SK-N-SH treated with all-trans-retinoic acid at 6 μM for 48 hours (cell line): ENCODE measurements at regions not wholly inside any gene's neighbourhood (a gene's known extent, or its start where the extent isn't known, plus 50 kb on each side); places are given as distances from the start of the nearest gene placed in this dataset.

Experiments
- ATAC-seq: fragments of 200-7000 bp; cut with Tn5 transposase; 3 replicates; pipeline ENCODE4 v1.9.1; 2020; ENCODE audit warnings: mild to moderate bottlenecking, moderate library complexity
- ARNTL ChIP-seq: fragments of 450-650 bp; formaldehyde crosslinking; IDR thresholded peaks from 2 replicates; pipeline ENCODE4 v1.5.0; 2020; ENCODE audit warnings: low read depth, mild to moderate bottlenecking, moderate library complexity, borderline replicate concordance
- BACH2 ChIP-seq: fragments of 250-450 bp; sonication (Bioruptor Pico); IDR thresholded peaks from 2 replicates; pipeline ENCODE4 v1.9.0; 2021; ENCODE audit warnings: mild to moderate bottlenecking, borderline replicate concordance
- CREB5 ChIP-seq: fragments of 250-450 bp; sonication (Bioruptor Pico); IDR thresholded peaks from 2 replicates; pipeline ENCODE4 v1.5.1; 2020; ENCODE audit warnings: low read depth, mild to moderate bottlenecking, moderate library complexity
- CSDC2 ChIP-seq: fragments of 250-450 bp; sonication (Bioruptor Pico); IDR thresholded peaks from 2 replicates; pipeline ENCODE4 v1.5.0; 2020; ENCODE audit warnings: mild to moderate bottlenecking, moderate library complexity
- CSRNP3 ChIP-seq: fragments of 250-450 bp; sonication (Bioruptor Pico); IDR thresholded peaks from 2 replicates; pipeline ENCODE4 v1.5.1; 2021; ENCODE audit warnings: mild to moderate bottlenecking, moderate library complexity
- ESRRG ChIP-seq: fragments of 250-450 bp; sonication (Bioruptor Pico); IDR thresholded peaks from 2 replicates; pipeline ENCODE4 v1.6.1; 2021; ENCODE audit warnings: mild to moderate bottlenecking
- GLIS3 ChIP-seq: fragments of 250-450 bp; sonication (Bioruptor Pico); IDR thresholded peaks from 2 replicates; pipeline ENCODE4 v1.5.0; 2020; ENCODE audit warnings: mild to moderate bottlenecking, moderate library complexity
- ISL1 ChIP-seq: fragments of 250-450 bp; sonication (Bioruptor Pico); IDR thresholded peaks from 2 replicates; pipeline ENCODE4 v2.1.2; 2022; ENCODE audit warnings: mild to moderate bottlenecking, moderate library complexity
- OSR1 ChIP-seq: fragments of 250-450 bp; sonication (Bioruptor Pico); IDR thresholded peaks from 2 replicates; pipeline ENCODE4 v1.8.0; 2022; ENCODE audit warnings: moderate library complexity, mild to moderate bottlenecking, inconsistent platforms
- PATZ1 ChIP-seq: fragments of 250-450 bp; sonication (Bioruptor Pico); IDR thresholded peaks from 2 replicates; pipeline ENCODE4 v1.8.0; 2020; ENCODE audit warnings: mild to moderate bottlenecking, moderate library complexity, borderline replicate concordance
- POU6F1 ChIP-seq: fragments of 250-450 bp; sonication (Bioruptor Pico); IDR thresholded peaks from 2 replicates; pipeline ENCODE4 v1.8.0; 2021; ENCODE audit warnings: low read depth, mild to moderate bottlenecking, moderate library complexity, borderline replicate concordance
- PPARA ChIP-seq: fragments of 250-450 bp; sonication (Bioruptor Pico); IDR thresholded peaks from 2 replicates; pipeline ENCODE4 v1.5.0; 2020; ENCODE audit warnings: mild to moderate bottlenecking, borderline replicate concordance
- RARB ChIP-seq: fragments of 250-450 bp; sonication (Bioruptor Pico); IDR thresholded peaks from 2 replicates; pipeline ENCODE4 v1.8.0; 2021; ENCODE audit warnings: mild to moderate bottlenecking, moderate library complexity
- SNAI2 ChIP-seq: fragments of 250-450 bp; sonication (Bioruptor Pico); IDR thresholded peaks from 2 replicates; pipeline ENCODE4 v1.5.0; 2020; ENCODE audit warnings: mild to moderate bottlenecking, moderate library complexity
- ZC3H10 ChIP-seq: fragments of 250-450 bp; sonication (Bioruptor Pico); IDR thresholded peaks from 2 replicates; pipeline ENCODE4 v1.5.1; 2021; ENCODE audit warnings: mild to moderate bottlenecking, moderate library complexity
- ZFP3 ChIP-seq: fragments of 250-450 bp; sonication (Bioruptor Pico); IDR thresholded peaks from 2 replicates; pipeline ENCODE4 v1.5.0; 2020; ENCODE audit warnings: mild to moderate bottlenecking, moderate library complexity
- ZFP30 ChIP-seq: fragments of 450-650 bp; formaldehyde crosslinking; IDR thresholded peaks from 2 replicates; pipeline ENCODE4 v1.5.0; 2022; ENCODE audit warnings: mild to moderate bottlenecking, moderate library complexity
- ZNF565 ChIP-seq: fragments of 450-650 bp; formaldehyde crosslinking; conservative IDR thresholded peaks from 2 replicates; pipeline ENCODE4 v1.5.0; 2020; ENCODE audit warnings: low read depth, mild to moderate bottlenecking, moderate library complexity
- ZNF70 ChIP-seq: fragments of 450-650 bp; formaldehyde crosslinking; IDR thresholded peaks from 2 replicates; pipeline ENCODE4 v1.5.0; 2020; ENCODE audit warnings: mild to moderate bottlenecking, moderate library complexity

GRCh38 chr5:35513612-35514011 lies 104.1 kb upstream of the SPEF2 start (continued):
- TF ChIP-seq RARB (CRISPR knock-in tag) (no peak), ISL1 (CRISPR knock-in tag) (no peak), CSDC2 (CRISPR knock-in tag) (no peak)

- no peak for TF ChIP-seq OSR1
- TF ChIP-seq ZC3H10: no peak
- no peak for TF ChIP-seq ZFP3 (CRISPR knock-in tag)
- no peak for TF ChIP-seq CSDC2 (CRISPR knock-in tag)
- no peak for TF ChIP-seq ZFP30 (CRISPR knock-in tag)
- no peak for TF ChIP-seq ARNTL (CRISPR knock-in tag)
- ATAC-seq: no peak
These were observed 115.5 kb upstream of the SPEF2 start for GRCh38 chr5:35502206-35502605.

- ATAC-seq: no peak
These were observed 128.9 kb upstream of the SPEF2 start for GRCh38 chr5:35488791-35489190.

GRCh38 chr5:35488055-35488454 lies 129.6 kb upstream of the SPEF2 start:
- no peak for ATAC-seq
- no peak for TF ChIP-seq RARB (CRISPR knock-in tag)
- no peak for TF ChIP-seq CSDC2 (CRISPR knock-in tag)
- no peak for TF ChIP-seq OSR1
- no peak for TF ChIP-seq ISL1 (CRISPR knock-in tag)
- no peak for TF ChIP-seq SNAI2 (CRISPR knock-in tag)
- no peak for TF ChIP-seq POU6F1 (CRISPR knock-in tag)
- no peak for TF ChIP-seq ESRRG (CRISPR knock-in tag)
- TF ChIP-seq ZNF70 (CRISPR knock-in tag): no peak
- TF ChIP-seq ZC3H10: no peak
- no peak for TF ChIP-seq CSRNP3 (CRISPR knock-in tag)
- TF ChIP-seq ZFP30 (CRISPR knock-in tag): no peak
- no peak for TF ChIP-seq ZFP3 (CRISPR knock-in tag)
- TF ChIP-seq BACH2: no peak
- TF ChIP-seq ARNTL (CRISPR knock-in tag): no peak

More at GRCh38 chr5:35488791-35489190, 128.9 kb upstream of the SPEF2 start:
- TF ChIP-seq ESRRG (CRISPR knock-in tag) (no peak), RARB (CRISPR knock-in tag) (no peak), CSDC2 (CRISPR knock-in tag) (no peak), BACH2 (no peak), ZNF565 (CRISPR knock-in tag) (no peak), SNAI2 (CRISPR knock-in tag) (no peak), GLIS3 (CRISPR knock-in tag) (no peak), CREB5 (CRISPR knock-in tag) (no peak), CSRNP3 (CRISPR knock-in tag) (no peak), POU6F1 (CRISPR knock-in tag) (no peak), ISL1 (CRISPR knock-in tag) (no peak), PPARA (CRISPR knock-in tag) (no peak), PATZ1 (CRISPR knock-in tag) (no peak)
